A549 (cell line): ENCODE measurements at regions not wholly inside any gene's neighbourhood (a gene's known extent, or its start where the extent isn't known, plus 50 kb on each side); places are given as distances from the start of the nearest gene placed in this dataset.
"Not testable (repeated sequence)": the region's sequence is repeated elsewhere in the genome, so short reads cannot be mapped to it uniquely, and the experiment has no call there.

Experiments used
- ATAC-seq, 2 experiments: fragments of 200-7000 bp in 1 of 2; fragments of >200 bp in 1 of 2; cut with Nextera tagmentation in 1 of 2; cut with Tn5 transposase in 1 of 2; 3 replicates each; pipeline versions ENCODE4 v1.8.0 to v1.9.1; 2018 to 2020; ENCODE audit warnings: mild to moderate bottlenecking in 1 of 2, moderate library complexity in 1 of 2
- CTCF ChIA-PET: fragments of 300-600 bp; sonication (Branson Sonifier 250); formaldehyde crosslinking; extraction: SDS; loops from one replicate; lab custom pipeline; 2021; ENCODE audit warnings: antibody characterized with exemption, inconsistent platforms; lab: Yijun Ruan, JAX
- POLR2A ChIA-PET: fragments of 350-600 bp; formaldehyde crosslinking; extraction: SDS; loops from one replicate; lab custom pipeline; 2021; ENCODE audit warnings: antibody characterized with exemption, inconsistent platforms; lab: Yijun Ruan, JAX
- DNase-seq, 2 experiments: peaks; one replicate each; pipeline versions ENCODE4 v3.0.0 to v3.0.0-alpha.2; 2011 to 2016; ENCODE audit warnings: low read depth in 1 of 2, low spot score in 1 of 2
- FAIRE-seq: peaks from 2 replicates; lab custom pipeline; 2011; peaks lifted over from hg19 to GRCh38; lab: Jason Lieb, UNC
- H3K27ac ChIP-seq, 2 experiments: fragments of >200 bp; sonication (Bioruptor Twin); formaldehyde crosslinking; 3 replicates each; pipeline ENCODE4 v1.5.1; 2016 to 2017
- H3K4me1 ChIP-seq: fragments of >200 bp; sonication (Bioruptor Twin); formaldehyde crosslinking; 3 replicates; pipeline ENCODE4 v1.6.1; 2016
- H3K4me2 ChIP-seq: fragments of >200 bp; sonication (Bioruptor Twin); formaldehyde crosslinking; 3 replicates; pipeline ENCODE4 v1.6.1; 2016
- H3K4me3 ChIP-seq: fragments of >200 bp; sonication (Bioruptor Twin); formaldehyde crosslinking; 3 replicates; pipeline ENCODE4 v1.5.1; 2016
- H3K9me3 ChIP-seq: fragments of >200 bp; sonication (Bioruptor Twin); formaldehyde crosslinking; 3 replicates; pipeline ENCODE4 v1.6.1; 2016
- CBX2 ChIP-seq: fragments of 200-600 bp; sonication (generic); IDR thresholded peaks from 2 replicates; pipeline ENCODE4 v1.6.1; 2016; ENCODE audit warnings: low read depth, mild to moderate bottlenecking, borderline replicate concordance
- CEBPB ChIP-seq, 2 experiments: fragments of >200 bp in 1 of 2; sonication (Bioruptor Twin) in 1 of 2; formaldehyde crosslinking in 1 of 2; IDR thresholded peaks; 2 replicates each; pipeline ENCODE4 v1.6.1; 2012 to 2016
- CHD4 ChIP-seq: fragments of 200-600 bp; sonication (generic); IDR thresholded peaks from 2 replicates; pipeline ENCODE4 v1.6.1; 2016; ENCODE audit warnings: antibody characterized with exemption, mild to moderate bottlenecking, borderline replicate concordance
- CTCF ChIP-seq: fragments of >200 bp; sonication (Bioruptor Twin); formaldehyde crosslinking; IDR thresholded peaks from 3 replicates; pipeline ENCODE4 v1.5.1; 2016
- E2F6 ChIP-seq: IDR thresholded peaks from 2 replicates; pipeline ENCODE4 v1.6.1; 2012; ENCODE audit warnings: low read depth, borderline replicate concordance
- EHMT2 ChIP-seq: fragments of 200-600 bp; sonication (generic); IDR thresholded peaks from 2 replicates; pipeline ENCODE4 v1.6.1; 2016; ENCODE audit warnings: antibody characterized with exemption, low read depth, mild to moderate bottlenecking, moderate library complexity
- ELK1 ChIP-seq: fragments of 150-350 bp; IDR thresholded peaks from 2 replicates; pipeline ENCODE4 v1.6.1; 2014; ENCODE audit warnings: low read depth, mild to moderate bottlenecking, low read length
- EP300 ChIP-seq, 2 experiments: fragments of >200 bp; sonication (Bioruptor Twin); formaldehyde crosslinking; IDR thresholded peaks; 2 replicates in 1 of 2; 3 replicates in 1 of 2; pipeline ENCODE4 v1.6.1; 2016 to 2017
- GATA3 ChIP-seq: IDR thresholded peaks from 2 replicates; pipeline ENCODE4 v1.6.1; 2012; ENCODE audit warnings: borderline replicate concordance
- HEYL ChIP-seq: fragments of 250-450 bp; sonication (Bioruptor Pico); IDR thresholded peaks from 2 replicates; pipeline ENCODE4 v1.8.0; 2021; ENCODE audit warnings: mild to moderate bottlenecking, moderate library complexity
- HOXB5 ChIP-seq: fragments of 250-450 bp; sonication (Bioruptor Pico); IDR thresholded peaks from 2 replicates; pipeline ENCODE4 v1.5.0; 2020; ENCODE audit warnings: mild to moderate bottlenecking, moderate library complexity
- JUNB ChIP-seq: fragments of >200 bp; sonication (Bioruptor Twin); formaldehyde crosslinking; IDR thresholded peaks from 2 replicates; pipeline ENCODE4 v1.6.1; 2016
- MAFK ChIP-seq: fragments of 450-650 bp; IDR thresholded peaks from 2 replicates; pipeline ENCODE4 v1.6.1; 2014; ENCODE audit not compliant: partially characterized antibody
- NFE2L2 ChIP-seq: fragments of 150-350 bp; conservative IDR thresholded peaks from 2 replicates; pipeline ENCODE4 v1.6.1; 2014; ENCODE audit warnings: low read length
- NR3C1 ChIP-seq: fragments of >200 bp; sonication (Bioruptor Twin); formaldehyde crosslinking; IDR thresholded peaks from 3 replicates; pipeline ENCODE4 v1.6.1; 2017
- PBX3 ChIP-seq: IDR thresholded peaks from 2 replicates; pipeline ENCODE4 v1.6.1; 2012
- PHF8 ChIP-seq: fragments of 200-600 bp; sonication (generic); IDR thresholded peaks from 2 replicates; pipeline ENCODE4 v1.6.1; 2016; ENCODE audit warnings: low read depth, mild to moderate bottlenecking, antibody characterized with exemption, moderate library complexity, borderline replicate concordance
- RAD21 ChIP-seq, 2 experiments: fragments of >200 bp in 1 of 2; sonication (Bioruptor Twin) in 1 of 2; formaldehyde crosslinking in 1 of 2; IDR thresholded peaks in 1 of 2; conservative IDR thresholded peaks in 1 of 2; 2 replicates in 1 of 2; 3 replicates in 1 of 2; pipeline ENCODE4 v1.6.1; 2012 to 2018; ENCODE audit warnings: inconsistent platforms in 1 of 2
- RARB ChIP-seq: fragments of 250-450 bp; sonication (Bioruptor Pico); IDR thresholded peaks from 2 replicates; pipeline ENCODE4 v1.8.0; 2021; ENCODE audit warnings: mild to moderate bottlenecking, moderate library complexity
- RCOR1 ChIP-seq: fragments of 150-350 bp; IDR thresholded peaks from 2 replicates; pipeline ENCODE4 v1.6.1; 2014; ENCODE audit warnings: antibody characterized with exemption, low read length, low read depth
- SREBF2 ChIP-seq: fragments of 450-650 bp; IDR thresholded peaks from 2 replicates; pipeline ENCODE4 v1.6.1; 2014; ENCODE audit warnings: mild to moderate bottlenecking, moderate library complexity
- USF2 ChIP-seq: fragments of 450-650 bp; IDR thresholded peaks from 2 replicates; pipeline ENCODE4 v1.6.1; 2014; ENCODE audit warnings: antibody characterized with exemption
- ZSCAN20 ChIP-seq: fragments of 250-450 bp; sonication (Bioruptor Pico); IDR thresholded peaks from 2 replicates; pipeline ENCODE4 v1.8.0; 2022; ENCODE audit warnings: mild to moderate bottlenecking, moderate library complexity
- WGBS: methylation state at CpG from one replicate; pipeline ENCODE4 v1.1.6; 2017; ENCODE audit errors: missing lambda C conversion rate; 5-methylcytosine and 5-hydroxymethylcytosine counted together

- TF ChIP-seq NR3C1 (no peak), HOXB5 (no peak), RCOR1 (no peak), CHD4 (no peak), EHMT2 (no peak), PHF8 (no peak), EP300 (IDR thresholded peaks at IDR 0.05) (no peak), CTCF (no peak), HEYL (CRISPR knock-in tag) (no peak), JUNB (no peak), RAD21 (conservative IDR thresholded peaks at IDR 0.05 in 1 of 2, IDR thresholded peaks at IDR 0.05 in 1 of 2) (no peak), MAFK (no peak), NFE2L2 (no peak), ELK1 (no peak), ZSCAN20 (no peak), USF2 (no peak)
- TF ChIP-seq, all 56 proteins: peak for 0
- FAIRE-seq (no peak), DNase-seq (no peak), ATAC-seq (no peak)
- 38% methylated on average over 1 of the region's 1 CpG for WGBS
- Histone ChIP-seq H3K4me1 (no peaks in the 10 kb centered on the region), H3K9me3 (no peaks in the 10 kb centered on the region; the same call in 2 of the 3 replicates), H3K4me2 (no peak overlapping the region), H3K4me3 (no peak overlapping the region), H3K27ac (no peak overlapping the region)
- ChIA-PET POLR2A (no interaction called here), CTCF (no interaction called here)
Measured at GRCh38 chr11:23212807-23213206, 352.5 kb upstream of the CCDC179 start.

GRCh38 chr11:23217072-23217471 is 356.8 kb upstream of the CCDC179 start:
- Histone ChIP-seq H3K4me2 (no peak overlapping the region), H3K4me3 (no peak overlapping the region), H3K4me1 (no peaks in the 10 kb centered on the region), H3K9me3 (no peaks in the 10 kb centered on the region; the same call in 2 of the 3 replicates), H3K27ac (no peak overlapping the region)
- DNase-seq (no peak), ATAC-seq (no peak), FAIRE-seq (no peak)
- 27% methylated on average over 9 of the region's 9 CpGs for WGBS
- TF ChIP-seq CEBPB (IDR thresholded peaks at IDR 0.05) (no peak), SREBF2 (no peak), E2F6 (no peak), GATA3 (no peak), RCOR1 (no peak), CBX2 (no peak), RARB (CRISPR knock-in tag) (no peak), PBX3 (no peak), JUNB (no peak), ZSCAN20 (no peak)
- ChIA-PET CTCF (no interaction called here), POLR2A (no interaction called here)

GRCh38 chr11:23220086-23220485 is 359.8 kb upstream of the CCDC179 start:
- FAIRE-seq, POLR2A ChIA-PET, CTCF ChIA-PET, H3K9me3 ChIP-seq, H3K4me3 ChIP-seq, DNase-seq, H3K4me1 ChIP-seq, ATAC-seq, H3K4me2 ChIP-seq, H3K27ac ChIP-seq: not testable (repeated sequence)
- 76% methylated on average over 3 of the region's 3 CpGs for WGBS
